CD4-positive, alpha-beta T cell treated with Interleukin-6 at 100 ng/mL for 8 hours (primary cell): ENCODE measurements at regions not wholly inside any gene's neighbourhood (a gene's known extent, or its start where the extent isn't known, plus 50 kb on each side); places are given as distances from the start of the nearest gene placed in this dataset.

ENCODE experiments used
- DNase-seq: peaks from one replicate; pipeline ENCODE4 v3.0.0-alpha.2; 2020; ENCODE audit warnings: mixed read lengths, low spot score

GRCh38 chr3:177431525-177432176 is 234.4 kb upstream of the TBL1XR1 start:
- DNase-seq = no peak

DNA sequence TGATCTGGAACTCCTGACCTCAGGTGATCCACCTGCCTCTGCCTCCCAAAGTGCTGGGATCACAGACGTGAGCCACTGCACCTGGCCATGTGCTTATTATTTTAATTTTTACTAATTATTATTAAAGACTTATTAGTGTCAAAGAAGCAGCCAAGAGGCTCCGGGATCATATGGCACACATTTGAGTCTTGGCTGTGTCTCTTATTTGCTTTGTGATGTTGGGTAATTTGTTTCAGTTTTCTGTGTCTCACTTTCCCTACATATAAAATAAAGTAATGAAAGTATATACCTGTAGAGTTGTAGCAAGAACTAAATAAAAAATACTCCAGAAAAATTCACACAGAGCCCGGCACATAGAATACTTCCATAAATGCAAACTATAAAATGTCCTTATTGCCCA is 238.0 kb upstream of the TBL1XR1 start:
- no peak for DNase-seq

- DNase-seq = no peak
These were observed 240.4 kb upstream of the TBL1XR1 start for GRCh38 chr3:177437513-177438337.

GRCh38 chr3:177438596-177439220 is 241.4 kb upstream of the TBL1XR1 start:
- no peak for DNase-seq

GRCh38 chr3:177439694-177440269 is 242.5 kb upstream of the TBL1XR1 start:
- no peak for DNase-seq

- DNase-seq = no peak
These were observed 243.3 kb upstream of the TBL1XR1 start for GRCh38 chr3:177440456-177441104.

DNA sequence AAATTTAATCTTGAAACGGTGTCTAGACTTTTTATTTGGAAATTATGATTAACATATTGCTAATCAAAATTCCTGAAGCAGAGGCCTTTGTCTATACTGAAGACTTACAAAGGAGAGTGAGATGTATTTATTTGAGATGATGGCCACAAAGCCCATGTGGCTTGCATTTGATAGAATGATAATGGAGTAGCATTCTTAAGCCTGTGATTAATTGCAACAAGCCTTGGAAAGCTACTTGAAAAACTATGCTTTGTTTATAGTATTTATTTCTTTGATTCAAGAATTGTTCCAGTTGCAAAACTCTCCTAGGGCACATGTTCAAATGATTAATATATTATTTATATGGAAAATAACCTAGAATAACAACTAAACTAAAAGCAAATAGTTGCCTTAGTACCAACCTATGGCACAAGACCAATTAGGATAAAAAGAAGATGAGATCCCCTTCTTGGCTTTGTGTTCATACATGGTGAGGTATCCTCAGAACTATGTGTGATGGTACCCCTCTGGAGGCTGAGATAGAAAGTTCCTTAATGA is 244.1 kb upstream of the TBL1XR1 start:
- DNase-seq = no peak

DNA sequence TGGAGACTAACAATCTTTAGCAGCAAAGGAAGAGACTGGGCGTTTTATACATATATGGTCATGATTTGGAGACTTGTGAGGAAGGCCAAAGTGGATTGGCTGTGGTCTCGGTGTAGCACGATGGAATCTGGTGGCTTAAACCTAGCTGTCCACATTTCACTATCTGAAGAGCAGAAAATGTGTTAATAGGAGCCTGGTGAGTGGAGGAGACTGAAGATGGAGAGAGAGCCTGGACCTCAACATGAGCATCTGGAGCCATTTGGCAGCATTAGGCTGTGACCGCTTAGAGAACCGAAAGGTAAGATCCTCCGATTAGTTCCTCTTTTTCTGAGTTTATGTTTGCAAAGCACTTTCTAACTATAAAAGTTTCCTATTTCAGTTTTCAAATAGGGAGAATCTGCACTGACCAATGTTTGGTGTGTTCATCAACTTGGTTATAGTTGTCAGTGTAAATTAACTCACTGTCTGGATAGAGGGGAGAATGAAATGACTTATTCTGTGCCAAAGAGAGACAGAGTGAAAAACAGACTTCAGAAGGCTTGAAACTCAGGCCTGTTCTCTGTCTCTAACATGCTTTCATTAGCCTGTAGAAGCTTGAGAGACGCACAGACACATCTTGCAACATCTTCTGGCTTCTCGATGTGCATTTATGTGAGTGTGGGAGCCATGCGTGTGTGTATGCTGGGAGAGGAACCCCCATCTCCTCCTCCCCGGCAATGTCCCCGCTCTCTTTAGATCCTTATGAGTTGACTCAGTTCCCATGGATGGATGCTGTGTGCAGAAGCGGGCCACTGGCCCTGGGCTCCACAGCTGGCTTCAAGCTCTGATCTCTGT is 244.7 kb upstream of the TBL1XR1 start:
- DNase-seq = no peak

DNA sequence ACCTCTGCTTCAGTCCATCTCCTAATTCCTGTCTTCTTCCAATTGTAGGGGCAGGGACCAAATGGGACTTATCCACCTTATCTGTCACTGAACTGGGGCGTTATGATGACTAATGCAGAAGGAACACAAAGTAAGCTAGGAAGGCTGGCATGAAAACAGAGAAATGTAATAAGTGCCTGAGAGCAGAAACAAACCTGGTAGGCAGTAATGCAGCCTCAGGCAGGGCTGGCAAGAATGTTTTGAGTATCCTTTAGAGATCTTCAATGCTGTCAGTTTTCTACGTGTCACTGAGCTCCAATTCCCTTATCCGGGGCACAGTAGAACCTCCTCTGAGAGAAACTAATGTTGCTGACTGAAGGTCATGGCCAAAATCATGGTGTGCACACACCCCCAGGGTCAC is 246.2 kb upstream of the TBL1XR1 start:
- DNase-seq = no peak

GRCh38 chr3:177444696-177445095 is 247.4 kb upstream of the TBL1XR1 start:
- no peak for DNase-seq

- no peak for DNase-seq
These were observed 248.3 kb upstream of the TBL1XR1 start for GRCh38 chr3:177445549-177445948.

- DNase-seq = no peak
These were observed 248.9 kb upstream of the TBL1XR1 start for GRCh38 chr3:177446165-177446601.

- no peak for DNase-seq
These were observed 250.7 kb upstream of the TBL1XR1 start for GRCh38 chr3:177447938-177448337.

DNA sequence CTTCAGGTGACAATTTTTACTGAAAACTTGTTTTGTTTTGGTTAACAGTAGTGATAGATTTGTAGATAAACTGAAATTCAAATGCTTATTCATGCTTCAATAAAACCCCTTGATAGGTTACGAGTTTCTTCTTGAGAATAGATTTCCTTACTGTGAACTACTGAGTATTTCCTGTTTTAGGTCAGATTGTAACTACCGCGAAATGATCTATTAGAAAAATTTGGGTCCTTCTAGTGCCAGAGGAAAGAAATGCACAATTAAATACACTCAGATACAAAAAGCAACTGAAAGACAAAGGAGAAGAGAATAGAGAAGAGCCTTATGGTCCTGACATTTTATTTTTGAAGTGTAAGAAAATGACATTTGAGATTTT is 251.7 kb upstream of the TBL1XR1 start:
- no peak for DNase-seq

GRCh38 chr3:177449360-177450006 is 252.2 kb upstream of the TBL1XR1 start:
- DNase-seq = peak; percentile 16

GRCh38 chr3:177451301-177451750 is 254.0 kb upstream of the TBL1XR1 start:
- DNase-seq = no peak

GRCh38 chr3:177451864-177452830 is 254.9 kb upstream of the TBL1XR1 start:
- no peak for DNase-seq

DNA sequence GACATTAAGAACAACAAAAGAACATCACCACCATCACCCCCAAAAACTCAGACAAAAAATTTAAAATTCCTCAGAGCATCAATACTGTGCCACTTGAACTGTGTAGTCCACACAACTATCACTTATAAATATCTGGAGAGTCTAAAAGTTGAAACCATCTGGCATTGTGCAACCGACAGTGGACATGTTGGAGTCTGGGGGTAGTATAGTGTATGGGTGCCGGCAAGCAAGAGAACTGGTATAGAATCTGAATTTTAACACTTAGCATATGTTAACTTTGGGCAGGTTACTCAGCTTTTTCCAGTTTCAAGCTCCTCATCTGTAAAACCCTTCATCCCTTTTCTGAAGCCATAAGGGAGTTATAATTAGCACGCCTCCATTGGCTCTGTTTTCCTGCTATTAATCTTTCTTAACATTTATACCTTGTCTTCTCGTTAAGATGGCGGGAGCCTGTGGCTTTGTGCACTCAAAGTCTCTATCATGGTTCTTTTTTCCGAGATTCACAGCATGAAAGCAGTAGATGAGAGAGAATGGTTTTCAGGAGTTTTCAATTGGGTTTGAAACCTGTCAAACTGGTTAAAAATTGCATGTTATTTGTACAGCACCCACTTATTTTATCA is 255.7 kb upstream of the TBL1XR1 start:
- no peak for DNase-seq

GRCh38 chr3:177453451-177453844 is 256.2 kb upstream of the TBL1XR1 start:
- no peak for DNase-seq
